Pancreas (tissue), 10 donors: ENCODE measurements at regions not wholly inside any gene's neighbourhood (a gene's known extent, or its start where the extent isn't known, plus 50 kb on each side); places are given as distances from the start of the nearest gene placed in this dataset.
A peak's percentile ranks its signal among the peaks of the same experiment; 100 is the strongest.
"Not testable (repeated sequence)": the region's sequence is repeated elsewhere in the genome, so short reads cannot be mapped to it uniquely, and the experiment has no call there.

Source experiments
- ATAC-seq, 4 donors: fragments of 200-7000 bp; cut with Tn5 transposase; one replicate each; pipeline versions ENCODE4 v1.8.0 to v1.9.1; 2020; ENCODE audit warnings: mild to moderate bottlenecking in 4 of 4, moderate library complexity in 4 of 4
- DNase-seq, 6 donors: peaks; one replicate each; pipeline ENCODE4 v3.0.0-alpha.2; 2020
- FAIRE-seq: peaks from 2 replicates; lab custom pipeline; 2012; peaks lifted over from hg19 to GRCh38; lab: Jason Lieb, UNC
- H3K27ac ChIP-seq, 4 donors: fragments of 200-600 bp; sonication (generic); 1 replicate in 3 of 4; 2 replicates in 1 of 4; pipeline versions ENCODE4 v1.5.0 to v1.8.0; 2020
- H3K27me3 ChIP-seq, 4 donors: fragments of 200-600 bp; one replicate each; pipeline ENCODE4 v1.8.0; 2021
- H3K36me3 ChIP-seq, 3 donors: fragments of 200-600 bp; sonication (generic) in 1 of 3; one replicate each; pipeline versions ENCODE4 v1.5.0 to v1.8.0; 2020 to 2021
- H3K4me1 ChIP-seq, 3 donors: fragments of 200-600 bp; one replicate each; pipeline ENCODE4 v1.8.0; 2021
- H3K4me3 ChIP-seq, 4 donors: fragments of 200-600 bp; sonication (generic) in 2 of 4; one replicate each; pipeline versions ENCODE4 v1.5.0 to v1.8.0; 2020 to 2021
- H3K9me3 ChIP-seq, 4 donors: fragments of 200-600 bp; one replicate each; pipeline ENCODE4 v1.8.0; 2021
- WGBS, 2 donors: extraction: QIAGEN DNeasy Blood & Tissue Kit; methylation state at CpG; one replicate each; pipeline ENCODE4 v1.1.7; 2013; 5-methylcytosine and 5-hydroxymethylcytosine counted together
- intact Hi-C, 3 donors: fragments of 100-400 bp; cut with DNase I; formaldehyde crosslinking; loops; one replicate each; pipeline versions ENCODE4 v1.11.1 to v1.14.2; 2022
- TF ChIP-seq, protein P1 (sequence below), 4 donors: fragments of 200-600 bp; sonication (generic) in 3 of 4; IDR thresholded peaks; one replicate each; pipeline versions ENCODE4 v1.5.0 to v1.8.0; 2021; ENCODE audit warnings: antibody characterized with exemption in 4 of 4
- donor health status: healthy with polysubstance abuse.
- donor health status: DM: no; HTN: no; CAD: no; lungs with moderate emphysema.
- donor health status: DM: no; HTN: no; CAD: no.
- donor health status: control.
- donor health status: control.
- donor health status: Bipolar disorder and iron deficiency.
- donor health status: DM: yes; HTN: yes; CAD: no.
- donor health status: DM: no; HTN: no; CAD: no.
- donor health status: DM: no; HTN: no; CAD: no.
- donor health status: DM: yes; HTN: yes; CAD: no.

GRCh38 chr6:139736325-139736906 lies 362.0 kb upstream of the CITED2 start:
- H3K27me3 ChIP-seq = no peaks in the 10 kb centered on the region
- FAIRE-seq (no peak), ATAC-seq (no peak), DNase-seq (no peak)
- H3K36me3 ChIP-seq = no peaks in the 10 kb centered on the region
- H3K4me3 ChIP-seq = no peak overlapping the region
- TF ChIP-seq, protein P1, sequence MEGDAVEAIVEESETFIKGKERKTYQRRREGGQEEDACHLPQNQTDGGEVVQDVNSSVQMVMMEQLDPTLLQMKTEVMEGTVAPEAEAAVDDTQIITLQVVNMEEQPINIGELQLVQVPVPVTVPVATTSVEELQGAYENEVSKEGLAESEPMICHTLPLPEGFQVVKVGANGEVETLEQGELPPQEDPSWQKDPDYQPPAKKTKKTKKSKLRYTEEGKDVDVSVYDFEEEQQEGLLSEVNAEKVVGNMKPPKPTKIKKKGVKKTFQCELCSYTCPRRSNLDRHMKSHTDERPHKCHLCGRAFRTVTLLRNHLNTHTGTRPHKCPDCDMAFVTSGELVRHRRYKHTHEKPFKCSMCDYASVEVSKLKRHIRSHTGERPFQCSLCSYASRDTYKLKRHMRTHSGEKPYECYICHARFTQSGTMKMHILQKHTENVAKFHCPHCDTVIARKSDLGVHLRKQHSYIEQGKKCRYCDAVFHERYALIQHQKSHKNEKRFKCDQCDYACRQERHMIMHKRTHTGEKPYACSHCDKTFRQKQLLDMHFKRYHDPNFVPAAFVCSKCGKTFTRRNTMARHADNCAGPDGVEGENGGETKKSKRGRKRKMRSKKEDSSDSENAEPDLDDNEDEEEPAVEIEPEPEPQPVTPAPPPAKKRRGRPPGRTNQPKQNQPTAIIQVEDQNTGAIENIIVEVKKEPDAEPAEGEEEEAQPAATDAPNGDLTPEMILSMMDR (IDR thresholded peaks at IDR 0.05) = no peak
- WGBS, 2 donors = 88 to 98% methylated on average over 2 of the region's 2 CpGs
- H3K9me3 ChIP-seq = no peaks in the 10 kb centered on the region
- no peaks in the 10 kb centered on the region for H3K4me1 ChIP-seq
- intact Hi-C loops = no loop called here
- H3K27ac ChIP-seq = no peak overlapping the region

DNA sequence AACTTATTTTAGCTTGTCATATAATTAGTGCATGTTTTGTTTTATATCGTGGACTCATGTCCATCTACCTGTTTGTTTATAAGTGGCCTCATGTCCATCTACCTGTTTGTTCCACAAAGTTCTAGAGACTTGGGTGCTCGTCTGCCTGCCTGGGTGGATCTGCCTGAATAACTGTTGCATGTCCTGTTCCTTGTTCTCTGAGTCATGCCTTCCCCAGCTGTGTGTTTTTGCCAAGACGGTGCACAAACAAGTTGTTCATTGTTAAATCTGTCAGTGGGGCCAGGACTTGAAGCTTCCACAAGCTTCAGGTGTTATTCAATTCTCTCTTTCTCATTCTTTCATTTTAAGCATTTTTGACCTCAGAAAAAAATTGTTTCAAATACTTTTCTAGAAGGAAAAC lies 358.0 kb upstream of the CITED2 start:
- Histone ChIP-seq H3K4me1 (no peaks in the 10 kb centered on the region), H3K27me3 (no peaks in the 10 kb centered on the region), H3K27ac (no peak overlapping the region), H3K9me3 (no peaks in the 10 kb centered on the region), H3K4me3 (no peak overlapping the region), H3K36me3 (no peaks in the 10 kb centered on the region)
- DNase-seq (no peak), FAIRE-seq (no peak), ATAC-seq (peak in 2 of 4 donors; percentile 30 to 55)
- intact Hi-C loops = no loop called here
- 49 to 51% methylated on average over 3 of the region's 3 CpGs for WGBS, 2 donors
- TF ChIP-seq, protein P1 (IDR thresholded peaks at IDR 0.05) = no peak

- intact Hi-C loops = no loop called here
- FAIRE-seq (no peak), DNase-seq (no peak), ATAC-seq (no peak)
- Histone ChIP-seq H3K27ac (no peak overlapping the region), H3K27me3 (no peaks in the 10 kb centered on the region), H3K36me3 (no peaks in the 10 kb centered on the region), H3K9me3 (no peaks in the 10 kb centered on the region), H3K4me1 (no peaks in the 10 kb centered on the region), H3K4me3 (no peak overlapping the region)
- TF ChIP-seq, protein P1 (IDR thresholded peaks at IDR 0.05) = no peak
- 82 to 86% methylated on average over 2 of the region's 2 CpGs for WGBS, 2 donors
Measured at GRCh38 chr6:139730340-139730974, 356.0 kb upstream of the CITED2 start.

GRCh38 chr6:139728876-139729427 lies 354.5 kb upstream of the CITED2 start:
- FAIRE-seq (no peak), DNase-seq (no peak), ATAC-seq (no peak)
- H3K27me3 ChIP-seq = no peaks in the 10 kb centered on the region
- no peak overlapping the region for H3K27ac ChIP-seq
- H3K36me3 ChIP-seq = no peaks in the 10 kb centered on the region
- no peaks in the 10 kb centered on the region for H3K4me1 ChIP-seq
- TF ChIP-seq, protein P1 (IDR thresholded peaks at IDR 0.05) = no peak
- WGBS, 2 donors = 84% methylated on average over 5 of the region's 5 CpGs
- intact Hi-C loops = no loop called here
- H3K9me3 ChIP-seq = no peaks in the 10 kb centered on the region
- H3K4me3 ChIP-seq = no peak overlapping the region

DNA sequence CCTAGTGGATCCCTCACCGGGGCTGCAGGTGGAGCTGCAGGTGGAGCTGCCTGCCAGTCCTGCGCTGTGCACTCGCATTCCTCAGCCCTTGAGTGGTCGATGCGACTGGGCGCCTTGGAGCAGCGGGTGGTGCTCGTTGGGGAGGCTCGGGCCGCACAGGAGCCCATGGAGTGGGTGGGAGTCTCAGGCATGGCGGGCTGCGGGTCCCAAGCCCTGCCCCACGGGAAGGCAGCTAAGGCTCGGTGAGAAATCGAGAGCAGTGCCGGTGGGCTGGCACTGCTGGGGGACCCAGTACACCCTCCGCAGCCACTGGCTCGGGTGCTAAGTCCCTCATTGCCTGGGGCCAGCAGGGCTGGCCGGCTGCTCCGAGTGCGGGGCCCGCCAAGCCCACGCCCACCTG lies 351.8 kb upstream of the CITED2 start:
- H3K36me3 ChIP-seq, H3K4me1 ChIP-seq, H3K27ac ChIP-seq, H3K9me3 ChIP-seq, H3K27me3 ChIP-seq, ATAC-seq, H3K4me3 ChIP-seq, FAIRE-seq, intact Hi-C loops: not testable (repeated sequence)
- 95 to 96% methylated on average over 17 to 23 of the region's 23 CpGs for WGBS, 2 donors
- peak in 1 of 6 donors; percentile 51 for DNase-seq
